Upper lobe of left lung (tissue), 4 donors: ENCODE measurements at regions not wholly inside any gene's neighbourhood (a gene's known extent, or its start where the extent isn't known, plus 50 kb on each side); places are given as distances from the start of the nearest gene placed in this dataset.

Experiments
- POLR2AphosphoS5 ChIP-seq, 2 donors: sonication (generic); formaldehyde crosslinking; IDR thresholded peaks; one replicate each; pipeline ENCODE4 v1.5.1; 2017; ENCODE audit warnings: antibody characterized with exemption in 2 of 2
- TF ChIP-seq, protein P1 (sequence below), 6 experiments: fragments of 450-650 bp in 4 of 6; fragments of 200-600 bp in 2 of 6; sonication (generic) in 2 of 6; IDR thresholded peaks; one replicate each; pipeline ENCODE4 v1.5.1; 2016 to 2019; ENCODE audit warnings: antibody characterized with exemption in 6 of 6

GRCh38 chr3:25904206-25904605 is 114.3 kb downstream of the OXSM start:
- TF ChIP-seq, protein P1, sequence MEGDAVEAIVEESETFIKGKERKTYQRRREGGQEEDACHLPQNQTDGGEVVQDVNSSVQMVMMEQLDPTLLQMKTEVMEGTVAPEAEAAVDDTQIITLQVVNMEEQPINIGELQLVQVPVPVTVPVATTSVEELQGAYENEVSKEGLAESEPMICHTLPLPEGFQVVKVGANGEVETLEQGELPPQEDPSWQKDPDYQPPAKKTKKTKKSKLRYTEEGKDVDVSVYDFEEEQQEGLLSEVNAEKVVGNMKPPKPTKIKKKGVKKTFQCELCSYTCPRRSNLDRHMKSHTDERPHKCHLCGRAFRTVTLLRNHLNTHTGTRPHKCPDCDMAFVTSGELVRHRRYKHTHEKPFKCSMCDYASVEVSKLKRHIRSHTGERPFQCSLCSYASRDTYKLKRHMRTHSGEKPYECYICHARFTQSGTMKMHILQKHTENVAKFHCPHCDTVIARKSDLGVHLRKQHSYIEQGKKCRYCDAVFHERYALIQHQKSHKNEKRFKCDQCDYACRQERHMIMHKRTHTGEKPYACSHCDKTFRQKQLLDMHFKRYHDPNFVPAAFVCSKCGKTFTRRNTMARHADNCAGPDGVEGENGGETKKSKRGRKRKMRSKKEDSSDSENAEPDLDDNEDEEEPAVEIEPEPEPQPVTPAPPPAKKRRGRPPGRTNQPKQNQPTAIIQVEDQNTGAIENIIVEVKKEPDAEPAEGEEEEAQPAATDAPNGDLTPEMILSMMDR (IDR thresholded peaks at IDR 0.05), result no peak
- TF ChIP-seq POLR2AphosphoS5 (IDR thresholded peaks at IDR 0.05), result no peak
